NT2/D1 (cell line): ENCODE measurements at regions not wholly inside any gene's neighbourhood (a gene's known extent, or its start where the extent isn't known, plus 50 kb on each side); places are given as distances from the start of the nearest gene placed in this dataset.

Experiments used
- SUZ12 ChIP-seq: IDR thresholded peaks from 2 replicates; pipeline ENCODE4 v1.6.1; 2011; ENCODE audit not compliant: insufficient read length, insufficient read depth; ENCODE audit errors: extremely low read depth
- YY1 ChIP-seq: IDR thresholded peaks from 2 replicates; pipeline ENCODE4 v1.6.1; 2011; ENCODE audit not compliant: insufficient read length, insufficient read depth
- ZNF274 ChIP-seq: IDR thresholded peaks from 2 replicates; pipeline ENCODE4 v1.6.1; 2011; ENCODE audit warnings: mild to moderate bottlenecking, low read depth, low read length

- TF ChIP-seq ZNF274: no peak
- TF ChIP-seq SUZ12: no peak
- no peak for TF ChIP-seq YY1
These were observed 217.8 kb upstream of the PMFBP1 start for GRCh38 chr16:72389791-72390190.
